Gastroesophageal sphincter (tissue), 4 donors: ENCODE measurements at regions not wholly inside any gene's neighbourhood (a gene's known extent, or its start where the extent isn't known, plus 50 kb on each side); places are given as distances from the start of the nearest gene placed in this dataset.

ENCODE experiments used
- ATAC-seq: fragments of 150-250 bp; one replicate; pipeline ENCODE4 v1.9.1; 2016; ENCODE audit warnings: mild to moderate bottlenecking, moderate library complexity
- H3K27ac ChIP-seq, 4 donors: fragments of 200-600 bp; sonication (generic) in 3 of 4; 1 replicate in 3 of 4; 2 replicates in 1 of 4; pipeline ENCODE4 v1.5.1; 2016 to 2019
- H3K27me3 ChIP-seq: fragments of 200-600 bp; sonication (generic); one replicate; pipeline ENCODE4 v1.5.1; 2019
- H3K36me3 ChIP-seq, 2 donors: fragments of 200-600 bp; sonication (generic); one replicate each; pipeline ENCODE4 v1.5.1; 2019; ENCODE audit warnings: control low read depth in 1 of 2
- H3K4me1 ChIP-seq, 3 donors: fragments of 200-600 bp; sonication (generic); 1 replicate in 2 of 3; 2 replicates in 1 of 3; pipeline ENCODE4 v1.5.1; 2016 to 2019; ENCODE audit warnings: control low read depth in 2 of 3
- H3K4me3 ChIP-seq, 2 donors: fragments of 200-600 bp; sonication (generic); one replicate each; pipeline ENCODE4 v1.5.1; 2019; ENCODE audit warnings: mild to moderate bottlenecking in 1 of 2, moderate library complexity in 1 of 2
- H3K9me3 ChIP-seq, 3 donors: fragments of 200-600 bp; sonication (generic); one replicate each; pipeline ENCODE4 v1.5.1; 2017 to 2019; ENCODE audit warnings: control low read depth in 2 of 3
- CTCF ChIP-seq, 4 experiments: fragments of 200-600 bp in 2 of 4; fragments of 450-650 bp in 2 of 4; sonication (generic) in 1 of 4; IDR thresholded peaks; one replicate each; pipeline ENCODE4 v1.5.1; 2017 to 2019; ENCODE audit warnings: antibody characterized with exemption in 4 of 4, mild to moderate bottlenecking in 2 of 4, moderate library complexity in 2 of 4
- EP300 ChIP-seq: sonication (generic); formaldehyde crosslinking; IDR thresholded peaks from one replicate; pipeline ENCODE4 v1.6.1; 2017; ENCODE audit warnings: antibody characterized with exemption, mild to moderate bottlenecking
- POLR2A ChIP-seq, 2 donors: fragments of 450-650 bp; IDR thresholded peaks; one replicate each; pipeline ENCODE4 v1.6.1; 2017; ENCODE audit warnings: antibody characterized with exemption in 2 of 2, mild to moderate bottlenecking in 2 of 2, moderate library complexity in 1 of 2
- POLR2AphosphoS5 ChIP-seq: sonication (generic); formaldehyde crosslinking; IDR thresholded peaks from one replicate; pipeline ENCODE4 v1.6.1; 2017; ENCODE audit warnings: antibody characterized with exemption
- WGBS, 2 donors: methylation state at CpG; one replicate each; pipeline ENCODE4 v1.1.5; 2018; ENCODE audit warnings: low coverage in 1 of 2; 5-methylcytosine and 5-hydroxymethylcytosine counted together

- no peak for ATAC-seq
- H3K4me1 ChIP-seq, result no peaks in the 10 kb centered on the region
- H3K27ac ChIP-seq, result no peak overlapping the region
- WGBS, 2 donors, result 20% methylated on average over 1 of the region's 3 CpGs; no CpG with 5 or more reads in 1 of the 2 donors
- H3K4me3 ChIP-seq, result no peak overlapping the region
- no peak for TF ChIP-seq POLR2A (IDR thresholded peaks at IDR 0.05)
- no peak for TF ChIP-seq EP300
- TF ChIP-seq POLR2AphosphoS5, result no peak
- TF ChIP-seq CTCF (IDR thresholded peaks at IDR 0.05), result no peak
- H3K36me3 ChIP-seq, result no peaks in the 10 kb centered on the region
- H3K27me3 ChIP-seq, result no peaks in the 10 kb centered on the region
- no peaks in the 10 kb centered on the region for H3K9me3 ChIP-seq
Observed at GRCh38 chrX:30948626-30949025, 59.6 kb upstream of the TAB3 start.

- H3K27me3 ChIP-seq, result no peaks in the 10 kb centered on the region
- WGBS, 2 donors, result 64 to 73% methylated on average over 2 of the region's 2 CpGs
- no peak for TF ChIP-seq CTCF (IDR thresholded peaks at IDR 0.05)
- no peak for TF ChIP-seq EP300
- TF ChIP-seq POLR2A (IDR thresholded peaks at IDR 0.05), result no peak
- TF ChIP-seq POLR2AphosphoS5, result no peak
- no peak overlapping the region for H3K27ac ChIP-seq
- no peaks in the 10 kb centered on the region for H3K4me1 ChIP-seq
- H3K9me3 ChIP-seq, result no peaks in the 10 kb centered on the region
- H3K4me3 ChIP-seq, result no peak overlapping the region
- H3K36me3 ChIP-seq, result no peaks in the 10 kb centered on the region
- ATAC-seq, result no peak
Observed at GRCh38 chrX:30948051-30948450, 59.0 kb upstream of the TAB3 start.

GRCh38 chrX:30943984-30944383 is 54.9 kb upstream of the TAB3 start:
- no peak for ATAC-seq
- no peaks in the 10 kb centered on the region for H3K4me1 ChIP-seq
- H3K27me3 ChIP-seq, result no peaks in the 10 kb centered on the region
- H3K9me3 ChIP-seq, result no peaks in the 10 kb centered on the region
- no peak for TF ChIP-seq CTCF (IDR thresholded peaks at IDR 0.05)
- TF ChIP-seq POLR2A (IDR thresholded peaks at IDR 0.05), result no peak
- no peaks in the 10 kb centered on the region for H3K36me3 ChIP-seq
- H3K4me3 ChIP-seq, result no peak overlapping the region
- no peak overlapping the region for H3K27ac ChIP-seq

- no peak for ATAC-seq
- no peak for TF ChIP-seq CTCF (IDR thresholded peaks at IDR 0.05)
- TF ChIP-seq EP300, result no peak
- TF ChIP-seq POLR2AphosphoS5, result no peak
- TF ChIP-seq POLR2A (IDR thresholded peaks at IDR 0.05), result no peak
- Histone ChIP-seq H3K9me3 (no peaks in the 10 kb centered on the region), H3K27me3 (no peaks in the 10 kb centered on the region), H3K36me3 (no peaks in the 10 kb centered on the region), H3K4me1 (no peaks in the 10 kb centered on the region), H3K4me3 (no peak overlapping the region), H3K27ac (no peak overlapping the region)
- 40% methylated on average over 1 of the region's 1 CpG; no CpG with 5 or more reads in 1 of the 2 donors for WGBS, 2 donors
Observed at GRCh38 chrX:30941898-30942297, 52.8 kb upstream of the TAB3 start.

- no peak for ATAC-seq
- H3K9me3 ChIP-seq, result no peaks in the 10 kb centered on the region
- no peak overlapping the region for H3K4me3 ChIP-seq
- no peaks in the 10 kb centered on the region for H3K36me3 ChIP-seq
- no peaks in the 10 kb centered on the region for H3K27me3 ChIP-seq
- no peaks in the 10 kb centered on the region for H3K4me1 ChIP-seq
- no peak overlapping the region for H3K27ac ChIP-seq
- WGBS, 2 donors, result 64 to 83% methylated on average over 1 to 3 of the region's 4 CpGs
- TF ChIP-seq POLR2AphosphoS5, result no peak
Observed at GRCh38 chrX:30939928-30940327, 50.9 kb upstream of the TAB3 start.
